GM12874 (cell line): ENCODE measurements at regions not wholly inside any gene's neighbourhood (a gene's known extent, or its start where the extent isn't known, plus 50 kb on each side); places are given as distances from the start of the nearest gene placed in this dataset.

ENCODE experiments used
- TF ChIP-seq, protein P1 (sequence below): IDR thresholded peaks from 2 replicates; pipeline ENCODE4 v1.5.1; 2011; ENCODE audit warnings: low read depth, mild to moderate bottlenecking, control low read depth, low read length, moderate library complexity; ENCODE audit not compliant: insufficient read depth

DNA sequence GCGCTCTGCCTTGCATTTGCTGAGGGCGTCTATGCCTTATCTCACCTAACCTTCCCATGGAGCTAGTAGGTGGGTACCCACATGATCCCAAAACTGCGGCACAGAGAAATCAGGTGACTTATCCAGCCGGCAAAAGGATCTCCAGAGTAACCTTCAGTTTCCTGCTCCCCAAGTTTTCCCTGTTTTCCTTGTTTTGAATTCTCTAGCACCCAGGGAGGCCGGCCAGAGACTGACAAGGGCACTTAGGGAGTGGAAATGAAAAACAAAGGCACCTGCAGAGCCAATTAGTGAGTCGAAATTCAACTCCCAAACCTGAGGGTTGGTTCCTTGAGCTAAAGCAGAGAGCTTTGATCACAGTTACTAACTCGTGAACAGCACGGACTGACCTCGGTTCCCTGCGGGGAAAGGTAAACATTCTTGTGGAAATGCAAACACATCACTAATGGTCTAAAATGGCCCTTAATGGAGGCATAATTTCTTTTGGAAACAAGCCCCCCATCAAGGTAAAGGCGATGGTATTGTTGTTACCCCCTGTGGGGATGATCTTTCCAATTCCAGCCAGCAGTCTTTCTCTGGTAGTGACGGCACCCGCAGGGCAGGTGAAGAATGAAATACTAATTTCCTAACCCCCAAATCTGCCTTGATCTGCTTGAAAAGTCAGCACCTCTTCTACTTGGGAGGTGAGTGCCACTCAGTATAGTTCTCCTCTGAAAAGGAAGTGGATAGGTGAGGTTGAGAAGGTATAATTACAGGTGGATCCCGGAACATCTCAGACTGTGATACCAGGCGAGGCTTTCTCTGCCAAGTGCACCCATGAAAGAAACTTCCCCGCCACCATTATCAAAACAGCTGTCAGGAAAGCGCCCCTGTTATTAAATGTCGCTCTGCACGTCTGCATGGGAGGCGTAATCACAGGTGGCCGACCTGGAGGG is 365.6 kb upstream of the AUTS2 start:
- TF ChIP-seq, protein P1, sequence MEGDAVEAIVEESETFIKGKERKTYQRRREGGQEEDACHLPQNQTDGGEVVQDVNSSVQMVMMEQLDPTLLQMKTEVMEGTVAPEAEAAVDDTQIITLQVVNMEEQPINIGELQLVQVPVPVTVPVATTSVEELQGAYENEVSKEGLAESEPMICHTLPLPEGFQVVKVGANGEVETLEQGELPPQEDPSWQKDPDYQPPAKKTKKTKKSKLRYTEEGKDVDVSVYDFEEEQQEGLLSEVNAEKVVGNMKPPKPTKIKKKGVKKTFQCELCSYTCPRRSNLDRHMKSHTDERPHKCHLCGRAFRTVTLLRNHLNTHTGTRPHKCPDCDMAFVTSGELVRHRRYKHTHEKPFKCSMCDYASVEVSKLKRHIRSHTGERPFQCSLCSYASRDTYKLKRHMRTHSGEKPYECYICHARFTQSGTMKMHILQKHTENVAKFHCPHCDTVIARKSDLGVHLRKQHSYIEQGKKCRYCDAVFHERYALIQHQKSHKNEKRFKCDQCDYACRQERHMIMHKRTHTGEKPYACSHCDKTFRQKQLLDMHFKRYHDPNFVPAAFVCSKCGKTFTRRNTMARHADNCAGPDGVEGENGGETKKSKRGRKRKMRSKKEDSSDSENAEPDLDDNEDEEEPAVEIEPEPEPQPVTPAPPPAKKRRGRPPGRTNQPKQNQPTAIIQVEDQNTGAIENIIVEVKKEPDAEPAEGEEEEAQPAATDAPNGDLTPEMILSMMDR = no peak

DNA sequence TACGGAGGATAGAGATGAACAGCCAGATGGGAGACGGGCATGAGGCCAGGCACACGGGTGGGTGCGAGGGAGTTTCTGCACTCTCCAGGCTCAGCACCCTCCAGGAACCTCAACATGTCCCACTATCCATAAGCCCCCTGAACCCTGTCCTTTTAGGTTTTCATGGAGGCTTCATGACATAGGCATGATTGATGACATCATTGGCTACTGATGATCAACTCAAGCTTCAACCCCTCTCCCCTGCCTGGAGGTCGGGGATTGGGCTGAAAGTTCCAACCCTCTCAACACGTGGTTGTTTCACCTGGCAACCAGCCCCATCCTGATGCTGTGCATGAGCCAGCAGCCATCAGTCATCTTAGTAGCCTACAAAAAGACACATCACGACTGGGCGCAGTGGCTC is 360.7 kb upstream of the AUTS2 start:
- TF ChIP-seq, protein P1 = no peak

DNA sequence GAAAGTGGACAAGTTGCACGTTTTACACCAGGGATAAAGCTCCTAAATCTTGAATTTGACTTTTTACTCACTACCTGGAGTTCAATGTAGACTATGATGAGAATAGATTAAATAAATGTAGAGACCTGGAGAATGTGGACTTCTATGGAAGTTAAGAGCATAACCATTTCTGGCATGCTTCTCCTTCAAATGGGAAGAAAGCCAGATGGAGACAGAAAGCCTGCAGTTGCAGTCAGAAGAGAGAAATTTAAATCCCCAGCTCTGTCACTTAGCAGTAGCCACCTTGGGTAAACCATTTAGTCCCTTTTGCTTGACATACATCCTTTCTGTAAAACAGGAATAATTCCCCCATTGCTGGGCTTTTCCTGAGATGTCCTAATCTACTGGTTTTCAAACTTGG is 355.3 kb upstream of the AUTS2 start:
- TF ChIP-seq, protein P1 = no peak

DNA sequence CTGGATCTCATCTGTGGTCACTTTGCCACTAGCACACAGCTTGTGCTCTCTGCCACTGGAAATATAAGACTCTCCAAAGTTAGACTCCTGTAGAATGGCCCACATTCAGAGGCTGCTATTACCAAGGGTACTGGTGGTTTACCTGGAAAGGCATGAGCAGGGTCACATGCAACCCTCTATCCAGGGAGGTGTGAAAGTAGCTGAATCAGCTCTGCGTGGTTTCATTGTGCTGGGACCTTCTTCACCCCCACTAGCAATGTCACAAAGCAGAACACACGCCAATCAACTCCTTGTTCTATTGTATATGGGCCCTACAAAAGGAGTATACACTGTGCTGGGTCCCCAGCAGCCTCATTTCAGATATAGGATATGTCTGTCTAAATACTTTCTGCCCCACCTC is 353.6 kb upstream of the AUTS2 start:
- TF ChIP-seq, protein P1 = no peak

DNA sequence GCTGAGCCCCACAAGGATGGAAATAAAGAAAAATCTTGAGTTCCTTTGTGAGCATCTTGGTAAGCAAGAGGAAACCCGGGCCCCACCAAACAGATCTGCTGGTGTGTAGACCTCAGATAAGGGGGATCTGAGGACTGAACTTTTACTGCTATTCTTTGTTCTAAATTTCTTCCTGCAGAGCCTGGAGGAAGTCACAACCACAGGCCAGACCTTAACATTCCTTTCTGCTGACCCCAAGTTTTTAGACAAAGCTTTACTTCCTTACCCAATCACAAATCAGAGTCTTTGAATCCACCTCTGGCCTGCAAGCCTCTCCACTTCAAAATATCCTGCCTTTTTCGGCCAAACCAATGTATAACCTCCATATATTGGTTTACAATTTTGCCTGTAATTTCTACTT is 352.6 kb upstream of the AUTS2 start:
- TF ChIP-seq, protein P1 = no peak

DNA sequence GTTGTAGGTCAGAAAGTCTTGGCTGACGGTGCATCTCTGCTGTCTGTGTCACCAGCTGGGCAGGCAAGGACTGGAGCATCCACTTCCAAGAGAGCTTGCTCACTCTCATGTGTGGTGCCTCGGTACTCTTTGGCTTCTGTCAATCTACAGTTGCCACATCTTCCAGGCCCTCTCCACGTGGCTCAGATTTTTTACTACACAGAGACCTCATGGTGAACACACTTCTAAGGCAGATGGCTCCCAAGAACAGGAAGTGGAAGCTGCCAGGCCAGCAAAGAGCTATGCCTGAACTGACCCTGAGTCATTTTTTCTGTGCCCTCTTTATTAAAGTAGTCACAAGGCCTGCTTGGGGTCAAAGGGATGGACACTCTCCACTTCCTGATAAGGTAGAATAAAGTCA is 351.5 kb upstream of the AUTS2 start:
- TF ChIP-seq, protein P1 = no peak

DNA sequence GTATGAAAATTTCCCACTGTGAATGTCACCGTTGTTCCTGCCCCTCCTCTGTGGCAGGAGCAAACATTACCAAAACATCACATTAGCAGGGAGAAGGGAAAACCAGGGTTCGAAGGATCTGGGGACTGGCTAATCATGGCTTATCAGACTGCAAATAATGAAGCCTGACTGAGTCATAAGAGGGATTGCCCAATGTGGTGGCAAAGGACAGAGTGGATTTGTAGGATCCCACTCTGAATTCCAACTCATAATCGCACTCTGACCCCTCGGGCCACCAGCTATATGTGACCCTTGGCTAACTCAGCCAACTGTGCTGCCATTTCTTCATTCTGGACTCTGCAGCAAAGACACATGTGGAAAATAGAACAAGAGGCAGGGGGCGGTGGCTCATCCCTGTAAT is 347.3 kb upstream of the AUTS2 start:
- TF ChIP-seq, protein P1 = no peak
